ENCODE measurements at regions not wholly inside any gene's neighbourhood (a gene's known extent, or its start where the extent isn't known, plus 50 kb on each side); places are given as distances from the start of the nearest gene placed in this dataset.

DNA sequence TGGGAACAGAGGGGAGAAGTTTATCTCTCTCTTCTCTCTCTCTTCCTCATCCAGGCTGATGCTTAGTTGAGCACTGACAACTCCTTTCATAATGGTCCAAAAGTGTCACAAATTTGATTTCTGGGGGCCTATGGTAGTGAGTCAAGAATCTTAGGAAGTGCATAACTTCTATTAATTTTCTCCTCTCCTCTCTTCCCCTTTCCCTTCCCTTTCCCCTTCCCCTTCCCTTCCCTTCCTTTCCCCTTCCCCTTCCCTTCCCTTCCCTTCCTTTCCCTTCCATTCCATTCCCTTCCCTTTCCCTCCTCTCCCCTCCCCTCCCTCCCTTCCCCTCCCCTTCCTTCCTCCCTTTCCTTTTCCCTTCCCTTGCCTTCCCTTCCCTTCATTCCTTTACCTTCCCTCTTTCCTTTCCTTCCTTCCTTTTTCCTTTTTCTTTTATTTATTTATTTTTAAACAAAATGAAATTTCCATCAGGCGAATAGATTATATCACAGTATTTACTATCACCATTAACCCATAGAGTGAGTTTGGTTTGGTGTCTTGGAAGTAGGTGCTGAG, 56.9 kb upstream of the JAG1 start:
- no peaks in the 10 kb centered on the region for H3K79me2 ChIP-seq (ENCODE audit: insufficient read depth)
- H3K4me2 ChIP-seq, result peak overlapping the region; percentile 31; the same call in 1 of the 2 replicates
- no peaks in the 10 kb centered on the region for H3K9me3 ChIP-seq
- H3F3A ChIP-seq (replicated peaks; ENCODE audit: insufficient read depth), result peaks cover 14% of the 10 kb centered on the region
- ChIA-PET POLR2A (no interaction called here), CTCF (interaction anchor here (0.6 kb wide), 1 partner anchor 13 kb away, joined by 4 read pairs; no protein-coding TSS in a partner anchor)
- H3K4me1 ChIP-seq (ENCODE audit: control insufficient read depth in 1 of 2, insufficient read depth in 2 of 2, low read depth in 1 of 2, low read length in 1 of 2), result peaks cover 0 to 6% of the 10 kb centered on the region in 2 experiments; a peak in 1 of 4 replicates
- no peak overlapping the region for H3K9ac ChIP-seq
- H3K27me3 ChIP-seq (ENCODE audit: insufficient read depth), result no peaks in the 10 kb centered on the region
- DNase-seq, result no peak
- H2AFZ ChIP-seq (ENCODE audit: low read depth), result no peak overlapping the region
- WGBS (ENCODE audit: low lambda C conversion rate), result 96% methylated on average over 1 of the region's 1 CpG
- H3K9me2 ChIP-seq, result no peaks in the 10 kb centered on the region
- H3K27ac ChIP-seq (ENCODE audit: low read depth in 2 of 2, low read length in 1 of 2), result peak overlapping the region in 1 of 2 experiments; percentile 59; a peak in 2 of 4 replicates
- no peaks in the 10 kb centered on the region for H3K36me3 ChIP-seq (replicated peaks in 1 of 2; ENCODE audit: control insufficient read depth in 1 of 2, insufficient read depth in 2 of 2, low read length in 1 of 2)
- no peak overlapping the region for H3K4me3 ChIP-seq (ENCODE audit: low read depth in 2 of 2, low read length in 1 of 2)
- no peak for TF ChIP-seq RCOR1 (IDR thresholded peaks at IDR 0.05; ENCODE audit: low read length)
- TF ChIP-seq FOSL2 (IDR thresholded peaks at IDR 0.05; ENCODE audit: borderline replicate concordance, low read depth), result no peak
- no peak for TF ChIP-seq SMC3 (IDR thresholded peaks at IDR 0.05; ENCODE audit: low read depth, low read length)
- TF ChIP-seq, protein P1, sequence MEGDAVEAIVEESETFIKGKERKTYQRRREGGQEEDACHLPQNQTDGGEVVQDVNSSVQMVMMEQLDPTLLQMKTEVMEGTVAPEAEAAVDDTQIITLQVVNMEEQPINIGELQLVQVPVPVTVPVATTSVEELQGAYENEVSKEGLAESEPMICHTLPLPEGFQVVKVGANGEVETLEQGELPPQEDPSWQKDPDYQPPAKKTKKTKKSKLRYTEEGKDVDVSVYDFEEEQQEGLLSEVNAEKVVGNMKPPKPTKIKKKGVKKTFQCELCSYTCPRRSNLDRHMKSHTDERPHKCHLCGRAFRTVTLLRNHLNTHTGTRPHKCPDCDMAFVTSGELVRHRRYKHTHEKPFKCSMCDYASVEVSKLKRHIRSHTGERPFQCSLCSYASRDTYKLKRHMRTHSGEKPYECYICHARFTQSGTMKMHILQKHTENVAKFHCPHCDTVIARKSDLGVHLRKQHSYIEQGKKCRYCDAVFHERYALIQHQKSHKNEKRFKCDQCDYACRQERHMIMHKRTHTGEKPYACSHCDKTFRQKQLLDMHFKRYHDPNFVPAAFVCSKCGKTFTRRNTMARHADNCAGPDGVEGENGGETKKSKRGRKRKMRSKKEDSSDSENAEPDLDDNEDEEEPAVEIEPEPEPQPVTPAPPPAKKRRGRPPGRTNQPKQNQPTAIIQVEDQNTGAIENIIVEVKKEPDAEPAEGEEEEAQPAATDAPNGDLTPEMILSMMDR (IDR thresholded peaks at IDR 0.05), result no peak
- no peak for TF ChIP-seq EZH2phosphoT487 (IDR thresholded peaks at IDR 0.05; ENCODE audit: borderline replicate concordance, low read depth)
- TF ChIP-seq, protein P2, sequence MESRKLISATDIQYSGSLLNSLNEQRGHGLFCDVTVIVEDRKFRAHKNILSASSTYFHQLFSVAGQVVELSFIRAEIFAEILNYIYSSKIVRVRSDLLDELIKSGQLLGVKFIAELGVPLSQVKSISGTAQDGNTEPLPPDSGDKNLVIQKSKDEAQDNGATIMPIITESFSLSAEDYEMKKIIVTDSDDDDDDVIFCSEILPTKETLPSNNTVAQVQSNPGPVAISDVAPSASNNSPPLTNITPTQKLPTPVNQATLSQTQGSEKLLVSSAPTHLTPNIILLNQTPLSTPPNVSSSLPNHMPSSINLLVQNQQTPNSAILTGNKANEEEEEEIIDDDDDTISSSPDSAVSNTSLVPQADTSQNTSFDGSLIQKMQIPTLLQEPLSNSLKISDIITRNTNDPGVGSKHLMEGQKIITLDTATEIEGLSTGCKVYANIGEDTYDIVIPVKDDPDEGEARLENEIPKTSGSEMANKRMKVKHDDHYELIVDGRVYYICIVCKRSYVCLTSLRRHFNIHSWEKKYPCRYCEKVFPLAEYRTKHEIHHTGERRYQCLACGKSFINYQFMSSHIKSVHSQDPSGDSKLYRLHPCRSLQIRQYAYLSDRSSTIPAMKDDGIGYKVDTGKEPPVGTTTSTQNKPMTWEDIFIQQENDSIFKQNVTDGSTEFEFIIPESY (IDR thresholded peaks at IDR 0.05; ENCODE audit: borderline replicate concordance, low read depth), result no peak
- TF ChIP-seq GATA2 (CRISPR knock-in tag; IDR thresholded peaks at IDR 0.05), result no peak
- no peak for TF ChIP-seq NRF1 (IDR thresholded peaks at IDR 0.05; ENCODE audit: low read depth, low read length)
- no peak for TF ChIP-seq SIN3A (IDR thresholded peaks at IDR 0.05; ENCODE audit: borderline replicate concordance, low read depth, low read length)
- no peak for TF ChIP-seq FOXJ3 (CRISPR knock-in tag; IDR thresholded peaks at IDR 0.05)
- no peaks in the 10 kb centered on the region for H4K20me1 ChIP-seq (ENCODE audit: insufficient read depth)

DNA sequence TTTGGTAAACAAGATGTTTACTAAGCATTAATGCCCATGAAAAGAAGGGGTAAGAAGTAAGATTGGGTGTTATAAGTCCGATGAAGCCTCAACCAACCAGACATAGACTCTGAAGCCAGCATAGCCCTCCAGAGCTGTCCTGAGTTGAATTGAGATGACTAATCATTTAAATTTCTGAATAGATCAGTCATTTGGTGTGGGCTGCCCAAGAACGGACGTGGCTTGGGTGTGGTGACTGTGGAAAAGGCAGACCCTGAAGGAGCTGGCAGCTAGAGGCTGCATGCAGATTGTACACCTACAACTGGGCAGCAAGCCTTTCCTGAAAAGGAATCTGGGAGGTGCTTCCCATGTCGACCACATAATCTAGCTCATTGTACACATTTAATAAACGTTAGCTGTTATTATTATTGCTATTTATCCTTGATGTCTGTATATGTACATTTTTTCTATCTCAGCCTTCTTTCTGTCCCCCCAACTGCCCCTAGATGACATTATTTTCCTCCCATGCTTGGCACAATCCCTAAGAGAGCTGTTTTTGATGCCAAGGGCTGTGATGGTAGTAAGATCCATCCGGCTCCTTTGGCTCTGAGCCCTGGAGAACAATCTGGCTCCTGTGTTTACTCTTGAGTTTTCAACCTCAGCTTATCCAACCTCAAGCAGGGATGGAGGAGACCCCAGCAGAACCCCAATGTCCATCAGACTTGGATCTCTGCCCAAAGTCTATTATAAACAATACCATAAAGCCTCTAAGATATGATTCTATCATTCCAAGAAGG, 57.6 kb upstream of the JAG1 start:
- TF ChIP-seq JUND (IDR thresholded peaks at IDR 0.05) (0 out of 2 replicates have a peak, but pooled peaks have one; percentile 5), MEF2A (IDR thresholded peaks at IDR 0.05; ENCODE audit: borderline replicate concordance, low read depth) (no peak), NFIC (IDR thresholded peaks at IDR 0.05; ENCODE audit: borderline replicate concordance) (no peak), RFX5 (IDR thresholded peaks at IDR 0.05; ENCODE audit: low read length) (no peak), POLR2AphosphoS5 (IDR thresholded peaks at IDR 0.05; ENCODE audit: low read depth, low read length) (no peak), SMC3 (IDR thresholded peaks at IDR 0.05; ENCODE audit: low read depth, low read length) (no peak), TAF1 (IDR thresholded peaks at IDR 0.05; ENCODE audit: borderline replicate concordance, low read depth, low read length) (no peak), FOXJ3 (CRISPR knock-in tag; IDR thresholded peaks at IDR 0.05) (no peak), GATA2 (CRISPR knock-in tag; IDR thresholded peaks at IDR 0.05) (no peak), NRF1 (IDR thresholded peaks at IDR 0.05; ENCODE audit: low read depth, low read length) (no peak)
- TF ChIP-seq, protein P3, sequence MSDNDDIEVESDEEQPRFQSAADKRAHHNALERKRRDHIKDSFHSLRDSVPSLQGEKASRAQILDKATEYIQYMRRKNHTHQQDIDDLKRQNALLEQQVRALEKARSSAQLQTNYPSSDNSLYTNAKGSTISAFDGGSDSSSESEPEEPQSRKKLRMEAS (IDR thresholded peaks at IDR 0.05; ENCODE audit: low read depth), result no peak
- TF ChIP-seq, protein P4, sequence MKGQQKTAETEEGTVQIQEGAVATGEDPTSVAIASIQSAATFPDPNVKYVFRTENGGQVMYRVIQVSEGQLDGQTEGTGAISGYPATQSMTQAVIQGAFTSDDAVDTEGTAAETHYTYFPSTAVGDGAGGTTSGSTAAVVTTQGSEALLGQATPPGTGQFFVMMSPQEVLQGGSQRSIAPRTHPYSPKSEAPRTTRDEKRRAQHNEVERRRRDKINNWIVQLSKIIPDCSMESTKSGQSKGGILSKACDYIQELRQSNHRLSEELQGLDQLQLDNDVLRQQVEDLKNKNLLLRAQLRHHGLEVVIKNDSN (IDR thresholded peaks at IDR 0.05; ENCODE audit: borderline replicate concordance, low read depth), result no peak
- TF ChIP-seq, protein P5, sequence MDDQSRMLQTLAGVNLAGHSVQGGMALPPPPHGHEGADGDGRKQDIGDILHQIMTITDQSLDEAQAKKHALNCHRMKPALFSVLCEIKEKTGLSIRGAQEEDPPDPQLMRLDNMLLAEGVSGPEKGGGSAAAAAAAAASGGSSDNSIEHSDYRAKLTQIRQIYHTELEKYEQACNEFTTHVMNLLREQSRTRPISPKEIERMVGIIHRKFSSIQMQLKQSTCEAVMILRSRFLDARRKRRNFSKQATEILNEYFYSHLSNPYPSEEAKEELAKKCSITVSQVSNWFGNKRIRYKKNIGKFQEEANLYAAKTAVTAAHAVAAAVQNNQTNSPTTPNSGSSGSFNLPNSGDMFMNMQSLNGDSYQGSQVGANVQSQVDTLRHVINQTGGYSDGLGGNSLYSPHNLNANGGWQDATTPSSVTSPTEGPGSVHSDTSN (IDR thresholded peaks at IDR 0.05), result 0 out of 2 replicates have a peak, but pooled peaks have one; percentile 8
- Histone ChIP-seq H2AFZ (ENCODE audit: low read depth) (peak overlapping the region; percentile 76; the same call in 1 of the 2 replicates), H3K9ac (no peak overlapping the region), H3K4me3 (ENCODE audit: low read depth in 2 of 2, low read length in 1 of 2) (no peak overlapping the region), H3K9me2 (no peaks in the 10 kb centered on the region), H3K4me2 (peak overlapping the region; percentile 31; the same call in 1 of the 2 replicates), H3K9me3 (no peaks in the 10 kb centered on the region), H3K4me1 (ENCODE audit: control insufficient read depth in 1 of 2, insufficient read depth in 2 of 2, low read depth in 1 of 2, low read length in 1 of 2) (peaks cover 0 to 6% of the 10 kb centered on the region in 2 experiments; a peak in 1 of 4 replicates), H3K79me2 (ENCODE audit: insufficient read depth) (no peaks in the 10 kb centered on the region), H3K27ac (ENCODE audit: low read depth in 2 of 2, low read length in 1 of 2) (peak overlapping the region in 1 of 2 experiments; percentile 59; a peak in 2 of 4 replicates), H4K20me1 (ENCODE audit: insufficient read depth) (no peaks in the 10 kb centered on the region), H3K36me3 (replicated peaks in 1 of 2; ENCODE audit: control insufficient read depth in 1 of 2, insufficient read depth in 2 of 2, low read length in 1 of 2) (no peaks in the 10 kb centered on the region), H3K27me3 (ENCODE audit: insufficient read depth) (no peaks in the 10 kb centered on the region), H3F3A (replicated peaks; ENCODE audit: insufficient read depth) (peaks cover 14% of the 10 kb centered on the region)
- ChIA-PET CTCF (no interaction called here), POLR2A (no interaction called here)
- no peak for DNase-seq
- WGBS (ENCODE audit: low lambda C conversion rate), result 38% methylated on average over 6 of the region's 6 CpGs
